Activated naive CD4-positive, alpha-beta T cell treated with anti-CD3 and anti-CD28 coated beads for 36 hours (primary cell): ENCODE measurements at regions not wholly inside any gene's neighbourhood (a gene's known extent, or its start where the extent isn't known, plus 50 kb on each side); places are given as distances from the start of the nearest gene placed in this dataset.

Experiments used
- CTCF ChIA-PET: fragments of 350-600 bp; sonication (Branson Sonifier 250); formaldehyde crosslinking; loops from one replicate; lab custom pipeline; 2021; ENCODE audit warnings: antibody characterized with exemption; lab: Charles Lee
- DNase-seq: peaks from one replicate; pipeline ENCODE4 v3.0.0-alpha.2; 2020
- H3K27ac Mint-ChIP-seq: one replicate; pipeline ENCODE4 v1.8.0; 2021; ENCODE audit warnings: mild to moderate bottlenecking, mixed read lengths
- H3K27me3 Mint-ChIP-seq: one replicate; pipeline ENCODE4 v1.8.0; 2021; ENCODE audit warnings: low read depth, mixed read lengths
- H3K36me3 Mint-ChIP-seq: one replicate; pipeline ENCODE4 v1.8.0; 2021; ENCODE audit warnings: low read depth, mixed read lengths
- H3K4me1 Mint-ChIP-seq: one replicate; pipeline ENCODE4 v1.8.0; 2021; ENCODE audit warnings: low read depth, mixed read lengths
- H3K4me3 Mint-ChIP-seq: one replicate; pipeline ENCODE4 v1.8.0; 2021; ENCODE audit warnings: mild to moderate bottlenecking, moderate library complexity, mixed read lengths
- H3K9me3 Mint-ChIP-seq: one replicate; pipeline ENCODE4 v1.8.0; 2021; ENCODE audit warnings: mixed read lengths
- intact Hi-C: fragments of 100-400 bp; cut with micrococcal nuclease; formaldehyde crosslinking; loops from one replicate; pipeline ENCODE4 v1.15.1; 2023

- DNase-seq: no peak
- Mint-ChIP-seq H3K4me1 (peaks cover 3% of the 10 kb centered on the region), H3K9me3 (no peaks in the 10 kb centered on the region), H3K27me3 (no peaks in the 10 kb centered on the region), H3K4me3 (no peak overlapping the region), H3K36me3 (no peaks in the 10 kb centered on the region), H3K27ac (no peak overlapping the region)
- intact Hi-C loops: no loop called here
- CTCF ChIA-PET: no interaction called here
These were observed 306.7 kb upstream of the ACVR2A start for GRCh38 chr2:147538088-147538487.

- Mint-ChIP-seq H3K36me3 (no peaks in the 10 kb centered on the region), H3K9me3 (no peaks in the 10 kb centered on the region), H3K4me1 (peaks cover 3% of the 10 kb centered on the region), H3K27me3 (no peaks in the 10 kb centered on the region), H3K27ac (no peak overlapping the region), H3K4me3 (no peak overlapping the region)
- no peak for DNase-seq
- intact Hi-C loops: no loop called here
- CTCF ChIA-PET: interaction anchor here (0.6 kb wide), 1 partner anchor 827 kb away, joined by 5 read pairs; no protein-coding TSS in a partner anchor
These were observed 313.6 kb upstream of the ACVR2A start for GRCh38 chr2:147531269-147531668.

- Mint-ChIP-seq H3K36me3 (no peaks in the 10 kb centered on the region), H3K27ac (no peak overlapping the region)
- intact Hi-C loops: no loop called here
These were observed 314.8 kb upstream of the ACVR2A start for GRCh38 chr2:147530033-147530432.

GRCh38 chr2:147525819-147526489 is 318.9 kb upstream of the ACVR2A start:
- no peak for DNase-seq
- peaks cover 19% of the 10 kb centered on the region for H3K4me1 Mint-ChIP-seq

More at GRCh38 chr2:147530033-147530432, 314.8 kb upstream of the ACVR2A start:
- CTCF ChIA-PET: no interaction called here
- H3K9me3 Mint-ChIP-seq: no peaks in the 10 kb centered on the region
- peaks cover 15% of the 10 kb centered on the region for H3K4me1 Mint-ChIP-seq
- H3K4me3 Mint-ChIP-seq: no peak overlapping the region
- DNase-seq: no peak
- H3K27me3 Mint-ChIP-seq: no peaks in the 10 kb centered on the region

GRCh38 chr2:147524912-147525311 is 319.9 kb upstream of the ACVR2A start:
- H3K27me3 Mint-ChIP-seq: no peaks in the 10 kb centered on the region
- peaks cover 19% of the 10 kb centered on the region for H3K4me1 Mint-ChIP-seq
- DNase-seq: no peak
- peaks cover 5% of the 10 kb centered on the region for H3K9me3 Mint-ChIP-seq
- H3K4me3 Mint-ChIP-seq: no peak overlapping the region
- H3K27ac Mint-ChIP-seq: no peak overlapping the region
- H3K36me3 Mint-ChIP-seq: no peaks in the 10 kb centered on the region
- CTCF ChIA-PET: no interaction called here
- intact Hi-C loops: loop anchor here (10.0 kb wide), 1 partner anchor 440 kb away; no protein-coding TSS in a partner anchor

More at GRCh38 chr2:147525819-147526489, 318.9 kb upstream of the ACVR2A start:
- Mint-ChIP-seq H3K27me3 (no peaks in the 10 kb centered on the region), H3K9me3 (peaks cover 5% of the 10 kb centered on the region), H3K4me3 (no peak overlapping the region), H3K27ac (no peak overlapping the region), H3K36me3 (no peaks in the 10 kb centered on the region)
- CTCF ChIA-PET: no interaction called here
- intact Hi-C loops: loop anchor here (10.0 kb wide), 1 partner anchor 441 kb away; no protein-coding TSS in a partner anchor

- Mint-ChIP-seq H3K9me3 (peaks cover 5% of the 10 kb centered on the region), H3K27ac (no peak overlapping the region), H3K27me3 (no peaks in the 10 kb centered on the region), H3K4me3 (no peak overlapping the region), H3K36me3 (no peaks in the 10 kb centered on the region), H3K4me1 (peaks cover 19% of the 10 kb centered on the region)
- intact Hi-C loops: loop anchor here (10.0 kb wide), 1 partner anchor 439 kb away; no protein-coding TSS in a partner anchor
- CTCF ChIA-PET: no interaction called here
- DNase-seq: no peak
These were observed 321.4 kb upstream of the ACVR2A start for GRCh38 chr2:147523415-147523814.

- no peak overlapping the region for H3K4me3 Mint-ChIP-seq
- no peaks in the 10 kb centered on the region for H3K27me3 Mint-ChIP-seq
- no peak for DNase-seq
- peaks cover 19% of the 10 kb centered on the region for H3K4me1 Mint-ChIP-seq
- H3K27ac Mint-ChIP-seq: no peak overlapping the region
- H3K36me3 Mint-ChIP-seq: no peaks in the 10 kb centered on the region
- peaks cover 5% of the 10 kb centered on the region for H3K9me3 Mint-ChIP-seq
- intact Hi-C loops: loop anchor here (10.0 kb wide), 1 partner anchor 437 kb away; no protein-coding TSS in a partner anchor
- CTCF ChIA-PET: interaction anchor here (1.6 kb wide), 1 partner anchor 38 kb away, joined by 4 read pairs; no protein-coding TSS in a partner anchor
These were observed 322.9 kb upstream of the ACVR2A start for GRCh38 chr2:147521936-147522335.

- no peak overlapping the region for H3K4me3 Mint-ChIP-seq
These were observed 324.0 kb upstream of the ACVR2A start for GRCh38 chr2:147520817-147521216.

GRCh38 chr2:147519178-147519577 is 325.7 kb upstream of the ACVR2A start:
- H3K4me3 Mint-ChIP-seq: no peak overlapping the region
- H3K9me3 Mint-ChIP-seq: peaks cover 5% of the 10 kb centered on the region

More at GRCh38 chr2:147520817-147521216, 324.0 kb upstream of the ACVR2A start:
- Mint-ChIP-seq H3K4me1 (peaks cover 11% of the 10 kb centered on the region), H3K27me3 (no peaks in the 10 kb centered on the region), H3K27ac (no peak overlapping the region), H3K9me3 (peaks cover 5% of the 10 kb centered on the region), H3K36me3 (no peaks in the 10 kb centered on the region)
- intact Hi-C loops: loop anchor here (10.0 kb wide), 1 partner anchor 436 kb away; no protein-coding TSS in a partner anchor
- DNase-seq: no peak
- CTCF ChIA-PET: interaction anchor here (1.6 kb wide), 1 partner anchor 37 kb away, joined by 4 read pairs; no protein-coding TSS in a partner anchor

GRCh38 chr2:147515213-147515612 is 329.6 kb upstream of the ACVR2A start:
- Mint-ChIP-seq H3K9me3 (no peaks in the 10 kb centered on the region), H3K27ac (no peak overlapping the region), H3K27me3 (no peaks in the 10 kb centered on the region), H3K4me3 (no peak overlapping the region), H3K36me3 (no peaks in the 10 kb centered on the region), H3K4me1 (peaks cover 10% of the 10 kb centered on the region)
- no peak for DNase-seq
- CTCF ChIA-PET: no interaction called here
- intact Hi-C loops: no loop called here

More at GRCh38 chr2:147519178-147519577, 325.7 kb upstream of the ACVR2A start:
- intact Hi-C loops: no loop called here
- CTCF ChIA-PET: no interaction called here
- no peak overlapping the region for H3K27ac Mint-ChIP-seq
- DNase-seq: no peak
- H3K27me3 Mint-ChIP-seq: no peaks in the 10 kb centered on the region
- H3K36me3 Mint-ChIP-seq: no peaks in the 10 kb centered on the region
- peaks cover 4% of the 10 kb centered on the region for H3K4me1 Mint-ChIP-seq

GRCh38 chr2:147512206-147512605 is 332.6 kb upstream of the ACVR2A start:
- no peak for DNase-seq
- no peak overlapping the region for H3K27ac Mint-ChIP-seq
- intact Hi-C loops: no loop called here
- no peaks in the 10 kb centered on the region for H3K27me3 Mint-ChIP-seq
- no peak overlapping the region for H3K4me3 Mint-ChIP-seq
- CTCF ChIA-PET: no interaction called here
- no peaks in the 10 kb centered on the region for H3K9me3 Mint-ChIP-seq
- H3K4me1 Mint-ChIP-seq: peaks cover 10% of the 10 kb centered on the region
- H3K36me3 Mint-ChIP-seq: no peaks in the 10 kb centered on the region

GRCh38 chr2:147511491-147511948 is 333.3 kb upstream of the ACVR2A start:
- CTCF ChIA-PET: no interaction called here
- no peak overlapping the region for H3K4me3 Mint-ChIP-seq
- H3K36me3 Mint-ChIP-seq: no peaks in the 10 kb centered on the region
- peaks cover 10% of the 10 kb centered on the region for H3K4me1 Mint-ChIP-seq
- no peak overlapping the region for H3K27ac Mint-ChIP-seq
- DNase-seq: no peak
- H3K27me3 Mint-ChIP-seq: no peaks in the 10 kb centered on the region
- H3K9me3 Mint-ChIP-seq: no peaks in the 10 kb centered on the region
- intact Hi-C loops: no loop called here

- no peaks in the 10 kb centered on the region for H3K27me3 Mint-ChIP-seq
- intact Hi-C loops: no loop called here
- H3K36me3 Mint-ChIP-seq: no peaks in the 10 kb centered on the region
- H3K9me3 Mint-ChIP-seq: no peaks in the 10 kb centered on the region
- CTCF ChIA-PET: no interaction called here
- peaks cover 9% of the 10 kb centered on the region for H3K4me1 Mint-ChIP-seq
- H3K4me3 Mint-ChIP-seq: no peak overlapping the region
- no peak for DNase-seq
- no peak overlapping the region for H3K27ac Mint-ChIP-seq
These were observed 335.0 kb upstream of the ACVR2A start for GRCh38 chr2:147509821-147510220.
